Parathyroid adenoma (tissue), 2 donors: ENCODE measurements at regions not wholly inside any gene's neighbourhood (a gene's known extent, or its start where the extent isn't known, plus 50 kb on each side); places are given as distances from the start of the nearest gene placed in this dataset.

Experiments used
- H2AFZ ChIP-seq: fragments of 300-600 bp; sonication (generic); one replicate; pipeline ENCODE4 v1.7.0; 2017; ENCODE audit warnings: antibody characterized with exemption, mild to moderate bottlenecking
- H3K27ac ChIP-seq: fragments of 300-600 bp; sonication (generic); one replicate; pipeline ENCODE4 v1.7.0; 2017
- H3K27me3 ChIP-seq: fragments of 300-600 bp; sonication (generic); one replicate; pipeline ENCODE4 v1.7.0; 2017; ENCODE audit warnings: low read length; ENCODE audit not compliant: control insufficient read depth, insufficient read depth
- H3K36me3 ChIP-seq: fragments of 300-600 bp; sonication (generic); one replicate; pipeline ENCODE4 v1.7.0; 2017; ENCODE audit warnings: low read length; ENCODE audit not compliant: control insufficient read depth, insufficient read depth
- H3K4me1 ChIP-seq: fragments of 300-600 bp; sonication (generic); one replicate; pipeline ENCODE4 v1.7.0; 2017; ENCODE audit warnings: control low read depth
- H3K4me2 ChIP-seq: fragments of 300-600 bp; sonication (generic); one replicate; pipeline ENCODE4 v1.7.0; 2017; ENCODE audit warnings: low read length
- H3K4me3 ChIP-seq: fragments of 300-600 bp; sonication (generic); one replicate; pipeline ENCODE4 v1.7.0; 2017; ENCODE audit warnings: low read depth, low read length
- H3K79me2 ChIP-seq: fragments of 300-600 bp; sonication (generic); one replicate; pipeline ENCODE4 v1.7.0; 2017; ENCODE audit warnings: control low read depth
- H3K9ac ChIP-seq: fragments of 300-600 bp; sonication (generic); one replicate; pipeline ENCODE4 v1.7.0; 2017; ENCODE audit warnings: mild to moderate bottlenecking
- H3K9me3 ChIP-seq: fragments of 300-600 bp; sonication (generic); one replicate; pipeline ENCODE4 v1.7.0; 2017; ENCODE audit warnings: low read length; ENCODE audit not compliant: control insufficient read depth
- CTCF ChIP-seq: fragments of 300-600 bp; sonication (generic); IDR thresholded peaks from one replicate; pipeline ENCODE4 v1.7.0; 2017; ENCODE audit warnings: antibody characterized with exemption, mild to moderate bottlenecking
- donor health status: primary hyperparathyroidism.

DNA sequence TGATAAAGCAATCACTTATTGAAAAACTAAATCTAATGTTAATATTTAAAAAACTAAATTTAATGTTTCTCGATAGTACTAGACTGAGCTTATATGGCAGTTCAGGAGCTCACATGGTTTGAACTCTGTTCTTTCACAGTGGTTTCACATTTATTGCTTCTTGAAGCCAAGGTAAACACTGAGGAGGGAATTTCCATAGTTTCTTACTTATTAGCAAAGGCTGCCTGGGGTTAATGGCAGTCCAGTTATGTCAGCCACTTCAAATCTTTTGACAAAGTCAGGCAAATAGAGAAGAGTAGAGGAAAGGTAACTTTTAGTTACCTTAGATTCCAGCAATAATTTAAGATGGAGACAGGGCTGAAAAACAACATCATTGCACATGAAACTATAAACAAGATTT, 831.5 kb downstream of the ROBO2 start:
- Histone ChIP-seq H3K36me3 (no peaks in the 10 kb centered on the region), H3K9me3 (no peaks in the 10 kb centered on the region), H3K4me2 (no peak overlapping the region), H3K79me2 (no peaks in the 10 kb centered on the region), H3K9ac (no peak overlapping the region), H3K4me1 (no peaks in the 10 kb centered on the region), H3K4me3 (no peak overlapping the region), H3K27ac (no peak overlapping the region), H3K27me3 (no peaks in the 10 kb centered on the region), H2AFZ (no peak overlapping the region)
- no peak for TF ChIP-seq CTCF

DNA sequence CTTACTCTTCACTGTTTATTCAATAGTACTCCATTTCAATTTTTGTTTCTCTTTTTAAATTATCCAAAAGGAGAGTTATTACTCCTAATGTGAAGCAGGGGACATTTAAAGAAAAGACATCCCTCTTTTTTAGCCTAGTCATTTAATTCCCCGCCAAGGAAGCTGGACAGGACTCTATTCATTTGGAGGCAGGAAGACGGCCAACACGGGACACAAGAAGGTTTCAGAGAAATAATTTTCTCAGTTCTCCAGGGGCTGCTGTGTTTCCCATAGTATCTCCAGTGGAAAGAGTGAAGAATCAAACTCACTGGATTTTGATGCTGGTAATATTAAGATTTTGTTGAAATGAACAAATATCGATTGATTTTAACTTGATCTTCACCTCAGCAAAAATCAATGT, 833.7 kb downstream of the ROBO2 start:
- H3K36me3 ChIP-seq, result no peaks in the 10 kb centered on the region

GRCh38 chr3:77885381-77885780, 845.5 kb downstream of the ROBO2 start:
- Histone ChIP-seq H3K27me3 (no peaks in the 10 kb centered on the region), H3K9me3 (no peaks in the 10 kb centered on the region), H3K4me2 (no peak overlapping the region), H2AFZ (no peak overlapping the region), H3K79me2 (no peaks in the 10 kb centered on the region), H3K4me1 (no peaks in the 10 kb centered on the region), H3K9ac (no peak overlapping the region), H3K27ac (no peak overlapping the region), H3K4me3 (no peak overlapping the region), H3K36me3 (no peaks in the 10 kb centered on the region)
- TF ChIP-seq CTCF, result no peak

More for the DNA sequence above, 833.7 kb downstream of the ROBO2 start:
- Histone ChIP-seq H3K27me3 (no peaks in the 10 kb centered on the region), H3K4me1 (no peaks in the 10 kb centered on the region), H3K4me2 (no peak overlapping the region), H3K9me3 (no peaks in the 10 kb centered on the region), H3K4me3 (no peak overlapping the region), H3K27ac (no peak overlapping the region), H3K9ac (no peak overlapping the region), H3K79me2 (no peaks in the 10 kb centered on the region), H2AFZ (no peak overlapping the region)
- no peak for TF ChIP-seq CTCF

GRCh38 chr3:77887611-77888010, 847.7 kb downstream of the ROBO2 start:
- TF ChIP-seq CTCF, result no peak
- no peak overlapping the region for H3K4me2 ChIP-seq
- no peaks in the 10 kb centered on the region for H3K27me3 ChIP-seq
- no peak overlapping the region for H2AFZ ChIP-seq
- H3K9ac ChIP-seq, result no peak overlapping the region
- no peak overlapping the region for H3K27ac ChIP-seq
- no peak overlapping the region for H3K4me3 ChIP-seq
- no peaks in the 10 kb centered on the region for H3K79me2 ChIP-seq
- no peaks in the 10 kb centered on the region for H3K9me3 ChIP-seq
- no peaks in the 10 kb centered on the region for H3K36me3 ChIP-seq
- H3K4me1 ChIP-seq, result no peaks in the 10 kb centered on the region

DNA sequence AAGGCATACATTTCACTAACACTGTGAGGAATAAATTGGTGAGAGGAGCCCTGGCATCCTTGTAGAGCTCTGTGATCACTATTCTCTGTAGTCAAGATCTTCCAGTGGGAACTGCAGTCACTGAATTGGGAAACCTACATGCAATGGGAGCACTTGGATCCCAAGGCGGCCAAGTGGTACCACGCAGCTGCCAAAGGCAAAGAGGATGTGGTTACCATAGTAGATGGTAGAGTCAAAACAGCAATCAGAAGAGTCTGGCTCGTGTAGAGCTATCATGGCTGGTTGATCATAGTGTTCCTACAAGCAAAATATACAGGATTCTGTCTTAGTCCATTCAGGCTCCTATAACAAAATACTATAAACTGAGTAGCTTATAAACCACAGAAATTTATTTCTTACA, 849.7 kb downstream of the ROBO2 start:
- Histone ChIP-seq H3K4me1 (no peaks in the 10 kb centered on the region), H3K36me3 (no peaks in the 10 kb centered on the region), H3K79me2 (no peaks in the 10 kb centered on the region), H3K27ac (no peak overlapping the region), H3K9me3 (no peaks in the 10 kb centered on the region), H3K9ac (no peak overlapping the region), H3K4me3 (no peak overlapping the region), H2AFZ (no peak overlapping the region), H3K4me2 (no peak overlapping the region), H3K27me3 (no peaks in the 10 kb centered on the region)
- TF ChIP-seq CTCF, result no peak
